AG04449 (cell line): ENCODE measurements at regions not wholly inside any gene's neighbourhood (a gene's known extent, or its start where the extent isn't known, plus 50 kb on each side); places are given as distances from the start of the nearest gene placed in this dataset.

Experiments
- CTCF ChIA-PET: fragments of 350-600 bp; formaldehyde crosslinking; extraction: SDS; loops from one replicate; lab custom pipeline; 2021; ENCODE audit warnings: antibody characterized with exemption; lab: Yijun Ruan, JAX
- POLR2A ChIA-PET: fragments of 400-600, 350-600 bp; formaldehyde crosslinking; extraction: SDS; loops from one replicate; lab custom pipeline; 2020; ENCODE audit warnings: antibody characterized with exemption, inconsistent platforms; lab: Yijun Ruan, JAX
- DNase-seq: peaks from one replicate; pipeline ENCODE4 v3.0.0-alpha.2; 2010; ENCODE audit warnings: low read depth, low spot score
- H3K4me3 ChIP-seq: 2 replicates; pipeline ENCODE4 v1.5.1; 2011; ENCODE audit warnings: low read depth, mild to moderate bottlenecking, control low read depth, low read length
- CTCF ChIP-seq: IDR thresholded peaks from one replicate; pipeline ENCODE4 v1.5.1; 2011; ENCODE audit warnings: mild to moderate bottlenecking, moderate library complexity, low read length, control low read depth, inconsistent platforms; ENCODE audit not compliant: insufficient read depth; ENCODE audit errors: missing control alignments

- DNase-seq, result no peak
- no peak for TF ChIP-seq CTCF
- H3K4me3 ChIP-seq, result no peak overlapping the region
- CTCF ChIA-PET, result interaction anchor here (1.6 kb wide), 1 partner anchor 14 kb away, joined by 4 read pairs; no protein-coding TSS in a partner anchor
- POLR2A ChIA-PET, result no interaction called here
These were observed 111.5 kb downstream of the RPL27A start for GRCh38 chr11:8794126-8794525.

GRCh38 chr11:8794677-8795103 is 112.1 kb downstream of the RPL27A start:
- H3K4me3 ChIP-seq, result no peak overlapping the region
- TF ChIP-seq CTCF, result no peak
- POLR2A ChIA-PET, result no interaction called here
- no peak for DNase-seq
- CTCF ChIA-PET, result interaction anchor here (1.0 to 1.6 kb wide), 2 partner anchors 11 to 13 kb away, joined by 4 to 6 read pairs; no protein-coding TSS in a partner anchor

- no peak for TF ChIP-seq CTCF
- H3K4me3 ChIP-seq, result no peak overlapping the region
- POLR2A ChIA-PET, result no interaction called here
- no peak for DNase-seq
- CTCF ChIA-PET, result interaction anchor here (1.4 to 5.3 kb wide), 2 partner anchors 9 to 13 kb away, joined by 5 to 30 read pairs; a partner anchor contains a TSS
These were observed 114.0 kb upstream of the AKIP1 start for GRCh38 chr11:8796941-8797340.

- CTCF ChIA-PET, result interaction anchor here (5.3 kb wide), 1 partner anchor 11 kb away, joined by 30 read pairs; no protein-coding TSS in a partner anchor
- POLR2A ChIA-PET, result no interaction called here
- no peak for TF ChIP-seq CTCF
- no peak overlapping the region for H3K4me3 ChIP-seq
- no peak for DNase-seq
These were observed 111.7 kb upstream of the AKIP1 start for GRCh38 chr11:8799273-8799672.

- no peak for DNase-seq
- ChIA-PET POLR2A (no interaction called here), CTCF (interaction anchor here (0.9 to 5.3 kb wide), 4 partner anchors 11 to 113 kb away, joined by 3 to 30 read pairs (median 4); no protein-coding TSS in a partner anchor)
- no peak overlapping the region for H3K4me3 ChIP-seq
- TF ChIP-seq CTCF, result no peak
These were observed 110.4 kb upstream of the AKIP1 start for GRCh38 chr11:8800520-8801110.

- no peak for TF ChIP-seq CTCF
- POLR2A ChIA-PET, result no interaction called here
- no peak overlapping the region for H3K4me3 ChIP-seq
- no peak for DNase-seq
- CTCF ChIA-PET, result interaction anchor here (1.0 to 5.3 kb wide), 3 partner anchors 11 to 32 kb away, joined by 3 to 30 read pairs (median 6); no protein-coding TSS in a partner anchor
These were observed 109.9 kb upstream of the AKIP1 start for GRCh38 chr11:8801121-8801520.
